B cell (primary cell): ENCODE measurements at regions not wholly inside any gene's neighbourhood (a gene's known extent, or its start where the extent isn't known, plus 50 kb on each side); places are given as distances from the start of the nearest gene placed in this dataset.

ENCODE experiments used
- ATAC-seq: fragments of 200-7000 bp; cut with Tn5 transposase; one replicate; pipeline ENCODE4 v1.10.0; 2021; ENCODE audit warnings: low read depth, mild to moderate bottlenecking, moderate number of reproducible peaks, moderate library complexity
- CTCF ChIA-PET: fragments of 350-600 bp; sonication (Branson Sonifier 250); formaldehyde crosslinking; loops from one replicate; lab custom pipeline; 2021; ENCODE audit warnings: antibody characterized with exemption, inconsistent platforms; lab: Charles Lee
- POLR2A ChIA-PET: fragments of 350-600 bp; sonication (Branson Sonifier 250); formaldehyde crosslinking; loops from one replicate; lab custom pipeline; 2021; ENCODE audit warnings: antibody characterized with exemption; lab: Charles Lee
- DNase-seq: peaks from one replicate; pipeline ENCODE4 v3.0.0; 2013
- H2AFZ ChIP-seq: 2 replicates; pipeline ENCODE4 v1.6.1; 2012; ENCODE audit warnings: mild to moderate bottlenecking, low read depth, low read length; ENCODE audit not compliant: insufficient read depth, poor library complexity, severe bottlenecking
- H3K27ac ChIP-seq, 2 donors: 1 replicate in 1 of 2; 2 replicates in 1 of 2; pipeline ENCODE4 v1.5.1; 2012 to 2013; ENCODE audit warnings: low read length in 2 of 2, mild to moderate bottlenecking in 2 of 2, moderate library complexity in 1 of 2
- H3K27me3 ChIP-seq, 4 experiments: fragments of 200-600 bp in 1 of 4; sonication (generic) in 1 of 4; replicated peaks in 1 of 4; 1 replicate in 2 of 4; 2 replicates in 2 of 4; pipeline versions ENCODE4 v1.6.1 to v1.7.0; 2013 to 2016; ENCODE audit warnings: low read length in 3 of 4, mild to moderate bottlenecking in 2 of 4, mixed read lengths in 1 of 4, moderate library complexity in 1 of 4; ENCODE audit not compliant: insufficient read depth in 4 of 4, control insufficient read depth in 3 of 4; ENCODE audit errors: control extremely low read depth in 1 of 4
- H3K36me3 ChIP-seq, 2 experiments: replicated peaks in 1 of 2; 1 replicate in 1 of 2; 2 replicates in 1 of 2; pipeline versions ENCODE4 v1.6.1 to v1.7.1; 2013; ENCODE audit warnings: low read length in 1 of 2; ENCODE audit not compliant: insufficient read depth in 2 of 2, control insufficient read depth in 1 of 2; ENCODE audit errors: control extremely low read depth in 1 of 2, extremely low read depth in 1 of 2
- H3K4me1 ChIP-seq, 2 donors: fragments of 200-600 bp in 1 of 2; sonication (generic) in 1 of 2; 1 replicate in 1 of 2; 2 replicates in 1 of 2; pipeline versions ENCODE4 v1.5.1 to v1.6.1; 2013 to 2017; ENCODE audit warnings: low read length in 2 of 2; ENCODE audit not compliant: control insufficient read depth in 2 of 2, insufficient read depth in 2 of 2
- H3K4me2 ChIP-seq: replicated peaks from 2 replicates; pipeline ENCODE3; 2012; ENCODE audit warnings: mild to moderate bottlenecking, low read depth, low read length; ENCODE audit not compliant: poor library complexity, severe bottlenecking
- H3K4me3 ChIP-seq, 5 experiments: fragments of 200-600 bp in 1 of 5; sonication (generic) in 1 of 5; 1 replicate in 3 of 5; 2 replicates in 2 of 5; pipeline versions ENCODE4 v1.5.1 to v1.7.0; 2011 to 2016; ENCODE audit warnings: low read length in 4 of 5, mild to moderate bottlenecking in 4 of 5, low read depth in 2 of 5, control low read depth in 1 of 5, moderate library complexity in 1 of 5; ENCODE audit not compliant: insufficient read depth in 1 of 5; ENCODE audit errors: control extremely low read depth in 1 of 5, extremely low read depth in 1 of 5
- H3K79me2 ChIP-seq: fragments of 200-600 bp; sonication (generic); one replicate; pipeline ENCODE4 v1.6.0; 2016; ENCODE audit warnings: low read length; ENCODE audit not compliant: control insufficient read depth, insufficient read depth
- H3K9ac ChIP-seq: fragments of 200-600 bp; sonication (generic); 2 replicates; pipeline ENCODE4 v1.6.1; 2017; ENCODE audit warnings: mild to moderate bottlenecking, low read length, moderate library complexity
- H3K9me3 ChIP-seq, 3 donors: one replicate each; pipeline versions ENCODE4 v1.6.1 to v1.7.1; 2013; ENCODE audit warnings: low read length in 2 of 3; ENCODE audit not compliant: control insufficient read depth in 2 of 3, insufficient read depth in 1 of 3; ENCODE audit errors: control extremely low read depth in 1 of 3
- H4K20me1 ChIP-seq: 2 replicates; pipeline ENCODE4 v1.6.0; 2012; ENCODE audit warnings: mild to moderate bottlenecking, low read length; ENCODE audit not compliant: insufficient read depth, control insufficient read depth, poor library complexity, severe bottlenecking
- H3K27ac Mint-ChIP-seq: one replicate; pipeline ENCODE4 v1.8.0; 2021; ENCODE audit warnings: mixed read lengths
- H3K27me3 Mint-ChIP-seq: one replicate; pipeline ENCODE4 v1.8.0; 2021; ENCODE audit warnings: mixed read lengths
- H3K4me1 Mint-ChIP-seq: one replicate; pipeline ENCODE4 v1.8.0; 2021; ENCODE audit warnings: mixed read lengths
- H3K4me3 Mint-ChIP-seq: one replicate; pipeline ENCODE4 v1.8.0; 2021; ENCODE audit warnings: mixed read lengths
- H3K9me3 Mint-ChIP-seq: one replicate; pipeline ENCODE4 v1.8.0; 2022; ENCODE audit warnings: mixed read lengths; ENCODE audit not compliant: insufficient read depth
- CTCF ChIP-seq: fragments of 200-600 bp; IDR thresholded peaks from one replicate; pipeline ENCODE4 v1.8.0; 2022; ENCODE audit warnings: antibody characterized with exemption, mild to moderate bottlenecking
- EZH2 ChIP-seq: IDR thresholded peaks from 2 replicates; pipeline ENCODE4 v1.6.1; 2012; ENCODE audit warnings: borderline replicate concordance, low read depth, mild to moderate bottlenecking, moderate library complexity, low read length; ENCODE audit not compliant: insufficient read depth, poor library complexity, severe bottlenecking
- WGBS: methylation state at CpG from one replicate; pipeline ENCODE4 v1.1.5; 2013; ENCODE audit warnings: missing lambda C conversion rate; ENCODE audit not compliant: insufficient coverage; 5-methylcytosine and 5-hydroxymethylcytosine counted together
- intact Hi-C: fragments of 100-400 bp; cut with micrococcal nuclease; formaldehyde crosslinking; loops from one replicate; pipeline ENCODE4 v1.10.0; 2022

GRCh38 chr4:173669460-173670179 lies 139.6 kb upstream of the HAND2 start:
- ChIA-PET POLR2A (no interaction called here), CTCF (no interaction called here)
- H3K27ac Mint-ChIP-seq, result no peak overlapping the region
- WGBS, result 50% methylated on average over 1 of the region's 4 CpGs
- no peak overlapping the region for H3K4me3 Mint-ChIP-seq
- no peak for TF ChIP-seq EZH2
- no peak for TF ChIP-seq CTCF
- H3K4me2 ChIP-seq, result no peak overlapping the region
- H2AFZ ChIP-seq, result no peak overlapping the region
- no peaks in the 10 kb centered on the region for H3K4me1 Mint-ChIP-seq
- H3K9me3 Mint-ChIP-seq, result peaks cover 3% of the 10 kb centered on the region
- no peak overlapping the region for H3K27ac ChIP-seq
- H3K9me3 ChIP-seq, result no peaks in the 10 kb centered on the region
- DNase-seq (no peak), ATAC-seq (no peak)
- H4K20me1 ChIP-seq, result no peaks in the 10 kb centered on the region
- H3K27me3 Mint-ChIP-seq, result no peaks in the 10 kb centered on the region
- intact Hi-C loops, result no loop called here
- no peak overlapping the region for H3K9ac ChIP-seq
- no peaks in the 10 kb centered on the region for H3K36me3 ChIP-seq
- H3K79me2 ChIP-seq, result no peaks in the 10 kb centered on the region
- H3K4me3 ChIP-seq, result no peak overlapping the region
- H3K27me3 ChIP-seq, result no peaks in the 10 kb centered on the region
- H3K4me1 ChIP-seq, result no peaks in the 10 kb centered on the region

GRCh38 chr4:173661001-173661400 lies 131.0 kb upstream of the HAND2 start:
- ATAC-seq, result no peak

More at GRCh38 chr4:173661001-173661400, 131.0 kb upstream of the HAND2 start:
- Histone ChIP-seq H3K4me3 (no peak overlapping the region), H3K9me3 (peaks cover 0 to 7% (median 0%) of the 10 kb centered on the region in 3 donors), H3K36me3 (no peaks in the 10 kb centered on the region), H3K27ac (no peak overlapping the region), H3K4me1 (no peaks in the 10 kb centered on the region), H3K4me2 (no peak overlapping the region), H3K27me3 (no peaks in the 10 kb centered on the region), H3K9ac (no peak overlapping the region), H4K20me1 (no peaks in the 10 kb centered on the region), H2AFZ (no peak overlapping the region), H3K79me2 (no peaks in the 10 kb centered on the region)
- Mint-ChIP-seq H3K4me1 (no peaks in the 10 kb centered on the region), H3K27me3 (no peaks in the 10 kb centered on the region), H3K4me3 (no peak overlapping the region), H3K9me3 (peaks cover 2% of the 10 kb centered on the region), H3K27ac (no peak overlapping the region)
- intact Hi-C loops, result no loop called here
- ChIA-PET CTCF (no interaction called here), POLR2A (no interaction called here)
- DNase-seq, result no peak
- TF ChIP-seq EZH2 (no peak), CTCF (no peak)
